Femur (tissue), 1 donor: ENCODE measurements at regions not wholly inside any gene's neighbourhood (a gene's known extent, or its start where the extent isn't known, plus 50 kb on each side); places are given as distances from the start of the nearest gene placed in this dataset.

Source experiments
- DNase-seq: peaks from one replicate; pipeline ENCODE4 v3.0.0-alpha.2; 2017

GRCh38 chr12:91565846-91566245 is 383.2 kb upstream of the DCN start:
- no peak for DNase-seq

DNA sequence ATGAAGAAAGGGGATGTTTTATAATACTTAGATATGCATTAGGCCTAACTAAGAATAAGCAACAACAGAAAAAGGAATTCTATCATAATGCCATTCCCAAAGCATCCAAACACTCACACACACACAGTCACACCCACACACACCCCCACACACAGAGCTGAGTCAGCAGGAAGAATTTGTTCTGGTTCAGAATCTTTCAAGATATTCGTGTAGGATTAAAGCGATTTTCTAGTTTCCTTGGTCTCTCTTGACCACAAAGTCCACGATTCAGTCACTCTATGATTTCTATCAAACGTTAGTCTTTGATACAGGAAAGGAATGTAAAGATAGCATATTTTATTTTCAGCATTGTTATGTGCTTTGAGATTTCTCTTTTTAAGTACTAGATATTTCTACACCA is 382.6 kb upstream of the DCN start:
- no peak for DNase-seq

DNA sequence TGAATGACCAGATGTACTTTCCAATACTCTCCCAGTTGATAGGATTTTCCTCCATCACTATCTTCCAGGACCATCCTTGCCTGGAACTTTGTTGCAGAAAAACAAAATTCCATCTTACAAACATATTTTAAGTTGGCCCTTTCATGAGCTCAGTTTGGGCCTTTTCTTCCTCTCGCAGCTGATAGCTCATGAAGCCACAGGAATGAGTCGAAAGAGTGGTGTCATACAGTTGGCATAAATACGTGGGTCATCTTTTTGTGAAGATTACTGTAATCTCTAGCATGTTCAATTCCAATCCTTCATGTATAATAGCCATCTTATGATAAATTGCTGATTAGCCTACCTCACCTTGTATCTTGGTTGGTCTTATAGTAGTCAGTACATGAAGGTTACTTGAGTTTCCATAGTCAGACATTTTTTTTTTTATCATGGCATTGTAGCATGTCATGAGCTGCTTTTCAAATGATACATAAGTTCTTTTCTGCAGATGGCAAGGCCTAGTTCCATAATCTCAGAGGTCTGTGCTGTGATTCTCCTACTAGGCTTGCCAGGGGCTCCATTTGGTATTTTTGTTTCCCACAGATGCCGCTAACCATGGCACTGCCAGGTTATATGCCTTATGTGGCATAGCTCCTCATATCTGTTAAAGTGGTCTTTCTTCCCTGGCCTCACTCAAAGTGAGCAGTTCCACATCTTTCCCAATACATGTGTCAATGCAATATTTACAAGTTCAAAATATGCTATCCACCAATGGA is 380.6 kb upstream of the DCN start:
- DNase-seq: no peak

DNA sequence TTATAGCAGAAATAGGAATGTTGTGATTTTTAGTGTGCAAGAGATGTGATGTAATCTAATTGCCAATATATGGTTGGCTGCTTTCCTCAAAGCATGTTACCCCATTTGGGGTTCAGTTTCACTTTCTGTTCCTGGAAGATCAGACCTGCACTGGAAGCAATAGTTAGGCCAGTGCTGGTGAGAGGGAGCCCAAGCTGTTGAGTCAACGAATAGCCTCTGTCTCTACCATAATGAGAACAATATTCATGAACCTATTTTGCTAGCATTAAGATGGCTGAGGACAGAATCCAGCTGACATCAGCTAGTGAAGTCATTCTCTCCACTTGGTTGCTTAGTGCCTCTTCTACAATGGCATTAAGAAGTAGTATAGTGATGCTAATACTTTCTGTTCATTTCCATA is 379.9 kb upstream of the DCN start:
- DNase-seq: no peak

- DNase-seq: no peak
Measured at GRCh38 chr12:91561958-91562325, 379.3 kb upstream of the DCN start.

GRCh38 chr12:91561301-91561957 is 378.8 kb upstream of the DCN start:
- DNase-seq: no peak

DNA sequence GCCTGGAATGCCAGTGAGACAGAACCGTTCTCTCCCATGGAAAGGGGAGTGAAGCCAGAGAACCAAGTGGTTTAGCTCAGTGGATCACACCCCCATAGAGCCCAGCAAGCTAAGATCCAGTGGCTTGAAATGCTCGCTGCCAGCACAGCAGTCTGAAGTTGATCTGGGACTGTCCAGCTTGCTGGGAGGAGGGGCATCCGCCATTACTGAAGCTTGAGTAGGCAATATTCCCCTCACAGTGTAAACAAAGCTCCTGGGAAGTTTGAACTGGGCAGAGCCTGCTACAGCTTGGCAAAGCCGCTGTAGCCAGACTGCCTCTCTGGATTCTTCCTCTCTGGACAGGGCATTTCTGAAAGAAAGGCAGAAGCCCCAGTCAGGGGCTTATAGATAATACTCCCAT is 374.3 kb upstream of the DCN start:
- no peak for DNase-seq

- DNase-seq: no peak
Measured at GRCh38 chr12:91555436-91556415, 373.1 kb upstream of the DCN start.

GRCh38 chr12:91551927-91552326 is 369.3 kb upstream of the DCN start:
- no peak for DNase-seq

DNA sequence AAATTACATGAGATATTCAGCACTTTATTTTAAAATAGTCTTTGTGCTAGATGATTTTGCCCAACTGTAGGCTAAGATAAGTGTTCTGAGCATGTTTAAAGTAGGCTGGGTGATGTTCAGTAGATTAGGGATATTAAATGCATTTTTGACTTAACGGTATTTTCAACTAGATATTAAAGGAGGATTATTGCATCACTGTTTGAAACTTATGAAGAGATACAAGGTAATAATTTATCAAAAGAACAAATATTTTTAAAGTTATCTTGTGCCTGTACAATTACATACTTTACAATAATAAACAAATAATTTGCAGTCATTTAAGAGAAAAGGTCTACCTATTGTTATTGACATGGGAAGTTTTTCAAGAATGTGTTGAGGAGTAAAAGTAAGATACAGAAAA is 368.6 kb upstream of the DCN start:
- DNase-seq: no peak

- DNase-seq: no peak
Measured at GRCh38 chr12:91542666-91543065, 360.0 kb upstream of the DCN start.

- DNase-seq: no peak
Measured at GRCh38 chr12:91542067-91542466, 359.4 kb upstream of the DCN start.

DNA sequence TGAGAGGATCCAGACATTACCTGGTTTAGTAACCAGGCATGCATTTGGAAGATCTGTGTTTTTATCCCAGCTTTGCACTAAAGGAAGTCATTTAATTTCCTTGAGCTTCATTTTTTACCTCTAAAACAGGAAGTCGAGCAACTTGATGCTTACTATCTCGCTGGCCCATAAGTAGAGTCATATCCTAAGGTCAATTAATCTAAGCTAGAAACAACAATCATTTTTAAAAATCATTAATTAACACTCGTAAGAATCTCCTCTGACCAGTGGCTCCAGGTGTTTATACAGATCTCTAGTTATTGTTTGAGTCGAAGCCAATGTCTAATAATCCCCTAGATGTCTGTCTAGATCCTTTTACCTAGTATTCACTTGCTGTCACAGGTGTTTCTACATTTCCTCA is 355.8 kb upstream of the DCN start:
- DNase-seq: no peak

GRCh38 chr12:91533366-91533765 is 350.7 kb upstream of the DCN start:
- no peak for DNase-seq

- no peak for DNase-seq
Measured at GRCh38 chr12:91529829-91530228, 347.2 kb upstream of the DCN start.

- no peak for DNase-seq
Measured at GRCh38 chr12:91523831-91524230, 341.2 kb upstream of the DCN start.

DNA sequence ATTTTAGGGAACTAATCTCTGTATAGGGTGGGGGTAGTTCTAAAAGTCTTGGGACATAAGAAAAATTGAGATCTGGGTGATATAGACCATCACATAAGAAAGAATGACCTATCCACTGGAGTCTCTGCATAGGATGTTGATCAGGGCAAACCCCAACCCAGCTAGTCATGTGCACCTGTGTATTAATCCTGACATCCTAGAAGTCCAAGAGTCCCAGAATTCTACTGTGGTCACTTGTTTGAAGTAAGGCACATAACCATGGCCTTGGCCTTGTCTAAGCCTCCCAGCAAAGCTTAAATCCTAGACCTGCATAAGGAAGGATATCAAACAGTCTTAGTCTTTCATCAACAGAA is 334.1 kb upstream of the DCN start:
- DNase-seq: no peak

DNA sequence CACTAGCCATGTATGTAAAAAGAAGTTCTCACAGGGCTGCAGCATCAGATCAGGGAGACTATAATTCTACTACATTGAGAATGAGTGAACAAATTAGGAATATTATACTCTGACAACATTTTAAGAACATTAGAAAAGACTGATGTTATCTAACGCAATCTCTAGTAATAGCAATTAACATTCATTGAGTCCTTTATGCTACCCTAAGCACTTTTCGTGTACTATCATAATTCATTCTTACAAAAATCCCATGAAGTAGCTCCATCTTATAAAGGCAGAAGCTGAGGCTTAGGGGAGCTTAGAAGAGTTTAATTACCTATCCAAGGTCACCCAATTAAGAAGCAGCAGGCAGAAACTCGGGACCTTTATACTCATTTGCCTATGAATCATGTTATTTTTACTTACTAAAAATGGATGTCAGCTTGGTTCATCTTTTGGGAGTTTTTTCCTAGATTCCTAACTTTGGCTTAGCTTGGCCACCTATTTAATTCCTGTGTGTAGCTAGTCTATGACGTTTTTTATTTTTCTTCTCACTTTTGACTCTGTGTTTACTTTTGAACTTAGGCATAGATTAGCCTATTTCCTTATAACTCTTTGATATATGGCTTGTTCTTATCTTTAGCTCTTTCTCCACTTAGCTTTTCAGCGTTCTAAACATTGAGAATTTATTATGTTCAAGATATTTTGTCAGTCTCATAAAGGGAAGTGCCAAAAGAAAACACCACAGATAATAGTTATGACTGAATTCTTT is 333.5 kb upstream of the DCN start:
- DNase-seq: no peak

GRCh38 chr12:91513313-91513712 is 330.7 kb upstream of the DCN start:
- no peak for DNase-seq

GRCh38 chr12:91511795-91512420 is 329.3 kb upstream of the DCN start:
- no peak for DNase-seq

- no peak for DNase-seq
Measured at GRCh38 chr12:91507754-91508153, 325.1 kb upstream of the DCN start.

GRCh38 chr12:91506452-91506851 is 323.8 kb upstream of the DCN start:
- DNase-seq: no peak

DNA sequence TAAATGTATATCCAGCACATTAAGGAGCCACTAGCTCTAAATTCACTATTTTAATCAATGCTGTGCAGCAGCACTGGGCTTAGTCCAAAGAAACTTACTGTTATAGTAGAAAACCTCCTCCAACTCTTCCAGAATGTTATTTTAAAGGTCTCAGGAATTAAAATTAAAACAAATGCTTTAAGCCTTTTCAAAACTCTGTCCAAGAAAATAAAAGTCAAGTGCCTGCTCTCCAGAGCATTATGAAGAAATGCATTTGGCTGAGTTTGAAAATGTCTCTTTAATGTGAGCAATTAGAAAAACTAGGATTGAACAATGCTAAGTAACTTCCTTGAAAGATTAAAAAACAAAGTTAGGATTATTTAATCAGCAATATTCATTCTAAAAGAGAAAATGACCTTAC is 322.4 kb upstream of the DCN start:
- no peak for DNase-seq
